HCT116 (cell line): ENCODE measurements at regions not wholly inside any gene's neighbourhood (a gene's known extent, or its start where the extent isn't known, plus 50 kb on each side); places are given as distances from the start of the nearest gene placed in this dataset.

Experiments used
- EZH2 ChIP-seq: fragments of 200-600 bp; sonication (generic); IDR thresholded peaks from 2 replicates; pipeline ENCODE4 v1.6.1; 2017; ENCODE audit warnings: antibody characterized with exemption, mixed run types
- POLR2A ChIP-seq: IDR thresholded peaks from 2 replicates; pipeline ENCODE4 v1.7.0; 2011; ENCODE audit warnings: borderline replicate concordance; ENCODE audit not compliant: insufficient read depth, insufficient read length; ENCODE audit errors: extremely low read depth
- TF ChIP-seq, protein P1 (sequence below), 3 experiments: fragments of 200-600 bp in 1 of 3; sonication (generic) in 1 of 3; IDR thresholded peaks in 2 of 3; conservative IDR thresholded peaks in 1 of 3; 2 replicates each; pipeline ENCODE4 v1.5.1; 2012 to 2017; ENCODE audit warnings: low read depth in 2 of 3, low read length in 2 of 3, antibody characterized with exemption in 1 of 3, borderline replicate concordance in 1 of 3, control low read depth in 1 of 3, mild to moderate bottlenecking in 1 of 3, mixed read lengths in 1 of 3, mixed run types in 1 of 3, moderate library complexity in 1 of 3; ENCODE audit not compliant: insufficient read depth in 1 of 3

DNA sequence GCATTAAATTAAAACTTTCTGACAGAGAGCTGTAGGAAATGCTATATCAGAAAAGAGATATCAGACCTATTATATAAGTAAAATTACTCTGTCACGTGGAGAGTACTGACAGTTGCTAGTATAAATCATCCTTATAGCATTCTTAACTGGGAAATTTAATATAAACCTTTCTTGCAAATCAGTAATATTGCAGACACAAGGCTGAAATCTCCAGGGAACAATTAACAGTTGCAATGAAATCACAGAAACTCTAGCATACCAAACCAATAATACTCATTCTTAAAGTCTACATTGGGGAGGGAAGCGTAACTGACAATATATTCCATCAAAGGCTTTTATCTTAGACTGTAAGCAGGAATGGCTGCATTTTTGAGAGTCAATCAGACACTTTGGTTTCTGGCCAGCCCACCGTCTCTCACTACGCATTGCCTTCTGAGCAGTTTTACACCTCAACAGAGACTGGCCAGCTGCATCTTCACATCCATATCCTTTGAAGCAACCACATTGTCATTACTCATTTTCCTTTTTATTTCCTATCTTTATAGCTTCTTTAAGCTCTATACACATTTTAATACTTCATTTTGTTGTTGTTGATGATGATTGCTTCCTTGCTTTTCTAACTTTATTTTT is 536.0 kb upstream of the CDH2 start:
- TF ChIP-seq, protein P1, sequence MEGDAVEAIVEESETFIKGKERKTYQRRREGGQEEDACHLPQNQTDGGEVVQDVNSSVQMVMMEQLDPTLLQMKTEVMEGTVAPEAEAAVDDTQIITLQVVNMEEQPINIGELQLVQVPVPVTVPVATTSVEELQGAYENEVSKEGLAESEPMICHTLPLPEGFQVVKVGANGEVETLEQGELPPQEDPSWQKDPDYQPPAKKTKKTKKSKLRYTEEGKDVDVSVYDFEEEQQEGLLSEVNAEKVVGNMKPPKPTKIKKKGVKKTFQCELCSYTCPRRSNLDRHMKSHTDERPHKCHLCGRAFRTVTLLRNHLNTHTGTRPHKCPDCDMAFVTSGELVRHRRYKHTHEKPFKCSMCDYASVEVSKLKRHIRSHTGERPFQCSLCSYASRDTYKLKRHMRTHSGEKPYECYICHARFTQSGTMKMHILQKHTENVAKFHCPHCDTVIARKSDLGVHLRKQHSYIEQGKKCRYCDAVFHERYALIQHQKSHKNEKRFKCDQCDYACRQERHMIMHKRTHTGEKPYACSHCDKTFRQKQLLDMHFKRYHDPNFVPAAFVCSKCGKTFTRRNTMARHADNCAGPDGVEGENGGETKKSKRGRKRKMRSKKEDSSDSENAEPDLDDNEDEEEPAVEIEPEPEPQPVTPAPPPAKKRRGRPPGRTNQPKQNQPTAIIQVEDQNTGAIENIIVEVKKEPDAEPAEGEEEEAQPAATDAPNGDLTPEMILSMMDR (IDR thresholded peaks at IDR 0.05 in 2 of 3, conservative IDR thresholded peaks at IDR 0.05 in 1 of 3; ENCODE audit: borderline replicate concordance in 1 of 3, insufficient read depth in 1 of 3, low read depth in 2 of 3, low read length in 2 of 3), result no peak
- TF ChIP-seq EZH2 (no peak), POLR2A (no peak)
